ES-I3 (cell line): ENCODE measurements at regions not wholly inside any gene's neighbourhood (a gene's known extent, or its start where the extent isn't known, plus 50 kb on each side); places are given as distances from the start of the nearest gene placed in this dataset.

Experiments used
- H3K36me3 ChIP-seq: 2 replicates; pipeline ENCODE4 v1.6.1; 2013; ENCODE audit warnings: mild to moderate bottlenecking, low read length, control low read depth, moderate library complexity; ENCODE audit not compliant: insufficient read depth
- H3K4me1 ChIP-seq: 2 replicates; pipeline ENCODE4 v1.6.1; 2013; ENCODE audit warnings: mild to moderate bottlenecking, control low read depth, low read length; ENCODE audit not compliant: insufficient read depth
- H3K9ac ChIP-seq: 2 replicates; pipeline ENCODE4 v1.6.1; 2013; ENCODE audit warnings: low read depth, mild to moderate bottlenecking, low read length, moderate library complexity
- H3K9me3 ChIP-seq: 2 replicates; pipeline ENCODE4 v1.6.1; 2013; ENCODE audit warnings: mild to moderate bottlenecking, low read length, moderate library complexity; ENCODE audit not compliant: control insufficient read depth, insufficient read depth

DNA sequence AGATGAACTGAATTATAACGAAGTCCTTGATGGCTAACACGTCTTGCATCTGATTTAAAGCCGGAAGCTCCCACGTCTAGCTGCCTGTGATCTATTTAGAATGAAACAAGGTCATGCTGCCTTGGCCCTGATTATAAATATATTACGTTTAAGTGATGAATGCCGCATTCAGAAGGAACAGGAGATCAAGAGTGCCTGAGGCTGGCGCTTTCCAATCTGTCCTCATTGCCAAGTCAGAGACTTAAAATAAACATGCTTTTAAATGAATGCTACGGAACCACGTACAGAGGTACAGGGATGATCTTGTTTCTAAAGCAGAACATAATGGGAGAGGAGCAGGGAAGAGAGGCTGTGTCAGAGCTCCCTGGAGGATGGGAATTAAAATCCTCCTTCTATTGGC lies 292.8 kb downstream of the TLE1 start:
- no peak overlapping the region for H3K9ac ChIP-seq
- no peaks in the 10 kb centered on the region for H3K9me3 ChIP-seq
- no peaks in the 10 kb centered on the region for H3K4me1 ChIP-seq
- H3K36me3 ChIP-seq: no peaks in the 10 kb centered on the region

GRCh38 chr9:81395676-81396054 lies 293.7 kb downstream of the TLE1 start:
- H3K9me3 ChIP-seq: no peaks in the 10 kb centered on the region
- H3K4me1 ChIP-seq: no peaks in the 10 kb centered on the region
- H3K36me3 ChIP-seq: no peaks in the 10 kb centered on the region
- H3K9ac ChIP-seq: no peak overlapping the region

GRCh38 chr9:81394881-81395675 lies 294.3 kb downstream of the TLE1 start:
- Histone ChIP-seq H3K36me3 (no peaks in the 10 kb centered on the region), H3K4me1 (peaks cover 3% of the 10 kb centered on the region), H3K9me3 (no peaks in the 10 kb centered on the region), H3K9ac (no peak overlapping the region)

DNA sequence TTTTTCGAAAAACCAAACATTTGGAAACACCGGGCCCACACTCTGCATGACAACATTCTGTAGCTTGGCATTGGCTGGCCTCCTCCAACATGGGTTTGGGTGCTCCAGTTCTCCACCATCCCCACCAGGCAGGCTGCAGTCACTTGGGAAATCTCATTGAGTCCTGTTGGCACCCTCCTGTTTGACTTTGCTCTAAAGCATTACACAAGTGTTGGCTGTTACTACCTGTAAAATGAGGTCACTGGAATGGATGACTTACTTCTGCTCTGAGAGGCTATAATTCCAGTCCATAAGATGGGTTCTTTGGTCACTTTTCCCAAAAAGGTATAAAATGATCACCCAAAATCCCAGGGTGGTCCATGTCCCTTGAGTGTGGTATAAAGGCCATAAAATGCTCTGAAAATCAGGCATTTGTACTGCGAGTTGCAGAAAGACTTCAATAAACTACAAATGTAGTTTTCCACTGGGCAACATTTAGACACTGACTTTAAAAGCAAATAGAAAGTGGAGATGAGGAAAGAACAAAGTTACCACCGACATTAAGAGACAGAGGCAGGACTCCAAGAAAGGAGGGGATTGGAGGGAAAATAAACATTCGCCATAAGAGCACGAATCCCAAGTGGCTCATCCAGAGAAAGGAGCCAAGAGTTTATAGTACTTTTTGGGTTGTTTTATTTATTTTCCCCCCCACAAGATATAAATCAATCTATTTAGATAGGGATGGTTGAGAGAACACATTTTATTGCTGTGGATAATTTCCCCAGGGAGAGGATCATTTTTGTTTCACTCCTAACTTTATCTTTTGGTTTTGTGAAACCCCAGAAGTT lies 295.1 kb downstream of the TLE1 start:
- Histone ChIP-seq H3K4me1 (peaks cover 12% of the 10 kb centered on the region), H3K9me3 (no peaks in the 10 kb centered on the region), H3K36me3 (no peaks in the 10 kb centered on the region), H3K9ac (no peak overlapping the region)

DNA sequence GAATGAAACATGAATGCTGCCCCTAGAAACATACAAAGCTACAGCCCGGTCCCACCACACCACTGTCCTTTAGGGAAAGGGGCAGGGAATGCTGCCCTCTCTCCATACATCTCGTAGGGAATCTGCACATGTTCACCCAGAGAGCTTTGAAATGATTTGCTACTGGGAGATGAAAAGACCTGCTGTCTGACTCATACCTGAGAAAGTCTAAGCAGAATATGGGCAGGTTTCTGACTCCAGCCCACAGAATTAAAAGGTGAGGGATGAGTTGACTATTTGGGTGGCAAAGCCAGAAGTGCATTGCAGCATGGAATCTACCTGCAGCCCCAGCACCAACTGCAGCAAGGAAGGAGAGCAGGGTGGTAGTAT lies 297.9 kb downstream of the TLE1 start:
- Histone ChIP-seq H3K4me1 (peaks cover 18% of the 10 kb centered on the region), H3K9me3 (no peaks in the 10 kb centered on the region), H3K36me3 (no peaks in the 10 kb centered on the region), H3K9ac (no peak overlapping the region)

DNA sequence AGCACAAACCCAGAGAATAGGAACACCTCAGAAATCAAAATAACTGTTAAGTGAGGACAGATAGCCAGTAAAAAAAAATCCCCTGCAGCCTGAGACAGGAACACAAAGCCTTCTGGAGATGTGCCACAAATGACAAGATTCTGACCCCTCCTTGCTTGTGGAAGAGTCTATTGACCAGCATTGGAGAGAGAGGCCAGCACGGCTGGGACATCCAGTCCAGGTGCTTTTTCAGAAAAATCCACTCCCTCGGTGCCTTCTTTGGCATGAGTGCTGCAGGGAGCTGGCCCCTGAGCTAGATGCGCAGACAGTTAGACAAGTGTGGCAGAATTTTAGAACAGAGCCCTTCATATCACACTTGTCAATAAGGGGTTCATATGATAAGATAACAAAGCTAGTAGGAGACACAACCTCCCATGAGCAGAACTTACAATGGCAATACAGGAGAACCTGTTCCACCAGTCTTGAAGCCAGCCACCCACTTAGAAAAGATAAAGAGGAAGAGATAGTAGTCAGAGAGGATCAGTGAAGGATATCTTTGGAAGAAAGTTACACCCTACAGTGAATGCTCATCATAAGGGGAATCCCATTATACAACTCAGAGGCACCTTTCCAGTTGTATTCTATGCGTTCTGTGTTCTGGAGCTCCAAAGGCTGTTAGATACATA lies 298.4 kb downstream of the TLE1 start:
- Histone ChIP-seq H3K9me3 (no peaks in the 10 kb centered on the region), H3K4me1 (peaks cover 18% of the 10 kb centered on the region), H3K36me3 (no peaks in the 10 kb centered on the region), H3K9ac (no peak overlapping the region)

DNA sequence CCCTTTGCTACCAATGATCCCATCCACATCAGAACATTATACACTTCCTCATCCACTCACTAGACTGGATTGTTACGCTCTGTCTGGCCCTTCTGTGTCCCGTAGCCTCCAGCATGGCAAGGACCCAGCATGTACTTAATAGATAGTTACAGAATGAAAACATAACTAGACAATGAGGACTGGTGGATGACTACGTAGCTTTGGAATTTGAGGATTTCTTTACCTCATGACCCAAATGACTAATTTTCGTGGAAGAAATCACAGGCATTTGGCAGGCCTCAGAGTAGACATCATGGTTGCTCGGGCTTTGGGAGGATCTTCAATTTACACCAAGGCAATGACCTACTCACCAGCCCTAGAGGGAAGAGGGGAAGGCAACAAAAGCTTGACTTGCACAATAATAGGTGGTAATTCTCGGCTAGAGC lies 299.8 kb downstream of the TLE1 start:
- H3K9ac ChIP-seq: no peak overlapping the region
- no peaks in the 10 kb centered on the region for H3K36me3 ChIP-seq
- peaks cover 18% of the 10 kb centered on the region for H3K4me1 ChIP-seq
- no peaks in the 10 kb centered on the region for H3K9me3 ChIP-seq

GRCh38 chr9:81388831-81389230 lies 300.5 kb downstream of the TLE1 start:
- H3K4me1 ChIP-seq: peaks cover 18% of the 10 kb centered on the region

DNA sequence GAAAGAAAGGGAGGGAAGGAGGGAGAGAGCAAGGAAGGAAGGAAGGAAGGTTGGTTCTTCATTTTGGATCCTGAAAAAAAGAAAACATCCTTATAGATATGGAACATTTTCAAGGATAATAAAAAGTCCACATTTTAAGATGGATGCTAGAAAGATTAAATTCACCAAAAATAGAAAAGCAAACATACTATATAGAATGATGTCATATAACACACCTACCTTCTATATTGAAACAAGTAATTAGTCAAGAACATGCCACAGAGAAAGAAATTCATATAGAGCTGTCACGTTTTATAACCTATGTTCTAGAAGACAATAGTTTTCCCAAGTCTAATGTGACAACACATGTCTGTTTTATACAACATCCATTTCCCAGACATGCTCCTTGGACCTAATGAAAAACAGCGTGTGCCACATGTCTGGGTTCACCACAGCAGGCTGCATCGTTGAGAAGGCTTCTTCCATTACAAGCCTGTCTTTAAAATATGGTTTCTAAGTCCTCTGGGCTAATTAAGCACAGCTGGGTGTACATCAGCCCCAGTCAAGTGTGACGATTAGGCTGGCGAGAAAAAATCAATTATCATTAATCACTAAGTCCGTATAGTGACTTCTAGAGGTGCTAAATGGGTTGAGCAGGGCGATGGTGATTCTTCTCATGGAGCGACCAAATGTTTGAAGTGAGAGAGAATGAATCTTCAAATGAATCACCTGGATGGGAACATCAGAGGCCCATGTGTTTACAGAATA lies 301.8 kb downstream of the TLE1 start:
- H3K36me3 ChIP-seq: no peaks in the 10 kb centered on the region
- peaks cover 18% of the 10 kb centered on the region for H3K4me1 ChIP-seq
- H3K9me3 ChIP-seq: no peaks in the 10 kb centered on the region
- no peak overlapping the region for H3K9ac ChIP-seq

More at GRCh38 chr9:81388831-81389230, 300.5 kb downstream of the TLE1 start:
- Histone ChIP-seq H3K36me3 (no peaks in the 10 kb centered on the region), H3K9me3 (no peaks in the 10 kb centered on the region), H3K9ac (no peak overlapping the region)

DNA sequence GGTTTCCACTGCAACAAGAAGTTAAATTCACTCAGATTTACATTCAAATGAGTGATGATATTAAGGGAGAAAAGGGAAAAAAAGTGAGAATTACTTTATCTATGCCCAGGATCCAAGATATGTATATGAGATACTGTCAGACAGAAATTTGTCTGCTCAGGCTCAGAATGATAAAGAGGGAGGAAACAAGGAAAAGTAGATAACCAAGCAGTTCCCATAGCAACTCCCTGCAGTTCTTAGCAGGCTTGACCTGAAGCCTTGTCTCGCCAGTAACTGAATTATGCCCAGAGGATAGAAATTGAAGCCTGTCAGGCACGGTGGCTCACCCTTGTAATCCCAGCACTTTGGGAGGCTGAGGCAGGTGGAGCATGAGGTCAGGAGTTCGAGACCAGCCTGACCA lies 304.4 kb downstream of the TLE1 start:
- Histone ChIP-seq H3K36me3 (no peaks in the 10 kb centered on the region), H3K4me1 (peaks cover 13% of the 10 kb centered on the region; the same call in 1 of the 2 replicates), H3K9me3 (no peaks in the 10 kb centered on the region), H3K9ac (no peak overlapping the region)

DNA sequence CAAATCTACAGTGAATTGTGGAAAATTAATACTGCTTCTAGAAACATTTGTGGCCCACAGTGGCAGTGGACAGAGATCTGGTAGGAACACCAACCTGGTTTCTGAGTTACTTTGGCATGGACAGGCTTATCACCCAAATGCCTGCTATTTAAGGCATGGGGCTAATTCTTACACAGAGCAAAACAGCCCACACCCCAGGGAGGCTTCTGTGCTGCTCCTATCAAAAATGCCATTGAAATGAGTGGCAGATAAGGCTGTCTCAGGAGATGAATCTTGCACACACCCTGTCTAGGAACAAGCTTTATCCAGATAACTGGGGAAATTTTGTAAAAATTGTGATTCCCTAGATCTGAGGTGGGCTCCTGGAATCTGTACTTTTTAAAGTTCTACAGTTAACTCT lies 307.1 kb downstream of the TLE1 start:
- H3K9ac ChIP-seq: no peak overlapping the region
- no peaks in the 10 kb centered on the region for H3K36me3 ChIP-seq
- no peaks in the 10 kb centered on the region for H3K9me3 ChIP-seq
- no peaks in the 10 kb centered on the region for H3K4me1 ChIP-seq

DNA sequence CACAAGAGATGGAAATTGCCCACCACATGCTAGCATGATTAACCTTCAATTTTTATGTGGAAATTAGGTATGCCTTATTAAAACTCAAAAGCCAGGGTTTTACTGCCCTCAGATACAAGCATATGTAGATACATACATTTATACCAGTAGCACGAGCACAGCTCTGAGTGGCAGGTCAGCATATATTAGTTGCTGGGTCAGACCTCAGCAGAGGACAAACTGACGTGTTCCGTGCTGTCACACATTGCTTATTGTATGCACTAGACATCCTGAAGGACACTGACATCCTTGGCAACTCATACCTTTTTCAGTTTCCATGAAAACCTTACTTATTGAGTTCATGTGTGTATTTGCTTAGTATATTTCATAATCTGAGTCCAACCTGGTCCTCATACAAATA lies 307.7 kb downstream of the TLE1 start:
- no peak overlapping the region for H3K9ac ChIP-seq
- H3K36me3 ChIP-seq: no peaks in the 10 kb centered on the region
- H3K9me3 ChIP-seq: no peaks in the 10 kb centered on the region
- H3K4me1 ChIP-seq: no peaks in the 10 kb centered on the region

DNA sequence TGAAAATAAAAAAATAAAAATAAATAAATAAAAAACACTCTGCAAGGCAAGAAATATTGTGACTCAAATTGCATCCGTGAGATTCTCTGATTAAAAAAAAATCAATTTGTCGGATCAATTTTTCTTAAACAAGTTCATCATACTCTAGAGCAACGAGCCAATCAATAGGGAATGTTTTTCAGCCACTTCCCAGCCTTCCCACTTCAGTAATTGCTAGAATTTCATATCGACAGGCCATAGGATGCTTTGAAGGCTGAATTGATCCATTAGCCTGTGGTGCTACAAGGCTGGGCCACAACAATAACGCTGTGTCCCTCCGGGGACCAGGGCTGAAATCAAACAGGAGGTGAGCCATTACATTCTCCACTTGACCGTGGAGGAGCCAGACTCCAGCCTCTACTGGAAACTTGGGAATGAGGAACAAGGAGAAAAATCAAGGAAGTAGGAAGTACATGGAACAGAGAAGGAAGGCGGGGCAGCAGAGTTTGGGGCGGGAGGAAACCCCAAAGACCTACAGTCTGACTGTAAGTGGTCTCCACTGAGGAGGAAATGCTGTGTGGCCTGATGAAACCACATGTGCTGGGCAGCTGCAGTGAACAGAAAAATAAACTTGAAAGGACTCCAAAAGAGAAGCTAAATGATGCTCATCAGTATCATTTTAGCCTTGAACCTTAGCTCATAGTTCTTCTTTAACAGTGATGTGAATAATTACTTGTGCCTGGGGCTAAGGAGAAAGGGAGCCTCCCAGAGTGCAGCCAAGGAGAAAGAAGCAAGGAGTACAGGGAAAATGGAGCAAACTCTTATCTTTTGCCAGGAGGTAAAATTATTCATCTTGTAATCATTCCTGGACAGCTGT lies 308.6 kb downstream of the TLE1 start:
- no peaks in the 10 kb centered on the region for H3K4me1 ChIP-seq
- H3K36me3 ChIP-seq: no peaks in the 10 kb centered on the region
- no peaks in the 10 kb centered on the region for H3K9me3 ChIP-seq
- no peak overlapping the region for H3K9ac ChIP-seq
